ENCODE measurements at regions not wholly inside any gene's neighbourhood (a gene's known extent, or its start where the extent isn't known, plus 50 kb on each side); places are given as distances from the start of the nearest gene placed in this dataset.

DNA sequence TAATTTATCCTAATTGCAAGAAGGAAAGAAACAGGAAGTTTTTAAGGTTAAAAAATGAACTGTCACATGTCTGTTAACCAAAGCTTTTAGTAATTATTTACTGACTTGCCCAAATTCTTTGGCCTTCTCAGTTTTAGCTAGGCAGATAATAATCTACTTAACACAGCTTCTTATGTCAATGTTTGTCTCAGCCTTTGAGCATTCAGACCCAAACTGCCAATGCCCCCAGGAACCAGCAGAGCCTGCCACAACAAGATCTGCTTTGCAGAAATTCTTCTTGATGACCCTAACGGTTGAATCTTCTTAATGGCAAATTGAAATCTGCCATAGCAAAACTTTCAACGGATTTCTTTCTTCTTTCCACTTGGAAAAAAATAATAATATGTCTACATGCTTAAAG lies 792.4 kb upstream of the ADGRL2 start:
- TF ChIP-seq, protein P1, sequence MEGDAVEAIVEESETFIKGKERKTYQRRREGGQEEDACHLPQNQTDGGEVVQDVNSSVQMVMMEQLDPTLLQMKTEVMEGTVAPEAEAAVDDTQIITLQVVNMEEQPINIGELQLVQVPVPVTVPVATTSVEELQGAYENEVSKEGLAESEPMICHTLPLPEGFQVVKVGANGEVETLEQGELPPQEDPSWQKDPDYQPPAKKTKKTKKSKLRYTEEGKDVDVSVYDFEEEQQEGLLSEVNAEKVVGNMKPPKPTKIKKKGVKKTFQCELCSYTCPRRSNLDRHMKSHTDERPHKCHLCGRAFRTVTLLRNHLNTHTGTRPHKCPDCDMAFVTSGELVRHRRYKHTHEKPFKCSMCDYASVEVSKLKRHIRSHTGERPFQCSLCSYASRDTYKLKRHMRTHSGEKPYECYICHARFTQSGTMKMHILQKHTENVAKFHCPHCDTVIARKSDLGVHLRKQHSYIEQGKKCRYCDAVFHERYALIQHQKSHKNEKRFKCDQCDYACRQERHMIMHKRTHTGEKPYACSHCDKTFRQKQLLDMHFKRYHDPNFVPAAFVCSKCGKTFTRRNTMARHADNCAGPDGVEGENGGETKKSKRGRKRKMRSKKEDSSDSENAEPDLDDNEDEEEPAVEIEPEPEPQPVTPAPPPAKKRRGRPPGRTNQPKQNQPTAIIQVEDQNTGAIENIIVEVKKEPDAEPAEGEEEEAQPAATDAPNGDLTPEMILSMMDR (IDR thresholded peaks at IDR 0.05; ENCODE audit: low read length) = no peak
- TF ChIP-seq EZH2 (IDR thresholded peaks at IDR 0.05; ENCODE audit: borderline replicate concordance, low read length) = no peak
